DMS53 treated with DMSO at 0.1 percent for 48 hours (cell line): ENCODE measurements at regions not wholly inside any gene's neighbourhood (a gene's known extent, or its start where the extent isn't known, plus 50 kb on each side); places are given as distances from the start of the nearest gene placed in this dataset.
A peak's percentile ranks its signal among the peaks of the same experiment; 100 is the strongest.

Experiments
- DNase-seq: peaks from one replicate; lab custom pipeline; 2025; ENCODE audit not compliant: unreplicated experiment; lab: John Stamatoyannopoulos, UW

GRCh38 chr5:142509026-142509425 lies 176.9 kb downstream of the FGF1 start:
- no peak for DNase-seq

- peak; percentile 37 for DNase-seq
Observed at GRCh38 chr5:142508591-142508990, 177.3 kb downstream of the FGF1 start.

GRCh38 chr5:142507531-142508372 lies 178.1 kb downstream of the FGF1 start:
- DNase-seq: peak; percentile 40

- DNase-seq: no peak
Observed at GRCh38 chr5:142506756-142507155, 179.1 kb downstream of the FGF1 start.

- no peak for DNase-seq
Observed at GRCh38 chr5:142506046-142506445, 179.8 kb downstream of the FGF1 start.

- DNase-seq: no peak
Observed at GRCh38 chr5:142501890-142502289, 177.1 kb upstream of the SPRY4 start.

- DNase-seq: no peak
Observed at GRCh38 chr5:142500227-142500905, 175.5 kb upstream of the SPRY4 start.

- peak; percentile 73 for DNase-seq
Observed at GRCh38 chr5:142499591-142500226, 174.9 kb upstream of the SPRY4 start.

GRCh38 chr5:142498298-142498697 lies 173.5 kb upstream of the SPRY4 start:
- no peak for DNase-seq

GRCh38 chr5:142495531-142495930 lies 170.7 kb upstream of the SPRY4 start:
- no peak for DNase-seq

GRCh38 chr5:142493875-142494518 lies 169.2 kb upstream of the SPRY4 start:
- no peak for DNase-seq

GRCh38 chr5:142492781-142493281 lies 168.0 kb upstream of the SPRY4 start:
- DNase-seq: no peak

- DNase-seq: no peak
Observed at GRCh38 chr5:142491679-142492078, 166.9 kb upstream of the SPRY4 start.

- DNase-seq: no peak
Observed at GRCh38 chr5:142491270-142491669, 166.4 kb upstream of the SPRY4 start.

GRCh38 chr5:142486581-142486980 lies 161.8 kb upstream of the SPRY4 start:
- peak; percentile 3 for DNase-seq

GRCh38 chr5:142486020-142486419 lies 161.2 kb upstream of the SPRY4 start:
- no peak for DNase-seq

- DNase-seq: no peak
Observed at GRCh38 chr5:142484821-142485387, 160.1 kb upstream of the SPRY4 start.

GRCh38 chr5:142482207-142482606 lies 157.4 kb upstream of the SPRY4 start:
- no peak for DNase-seq

GRCh38 chr5:142481410-142481809 lies 156.6 kb upstream of the SPRY4 start:
- no peak for DNase-seq

- no peak for DNase-seq
Observed at GRCh38 chr5:142479854-142480519, 155.2 kb upstream of the SPRY4 start.
